ENCODE measurements at regions not wholly inside any gene's neighbourhood (a gene's known extent, or its start where the extent isn't known, plus 50 kb on each side); places are given as distances from the start of the nearest gene placed in this dataset.

DNA sequence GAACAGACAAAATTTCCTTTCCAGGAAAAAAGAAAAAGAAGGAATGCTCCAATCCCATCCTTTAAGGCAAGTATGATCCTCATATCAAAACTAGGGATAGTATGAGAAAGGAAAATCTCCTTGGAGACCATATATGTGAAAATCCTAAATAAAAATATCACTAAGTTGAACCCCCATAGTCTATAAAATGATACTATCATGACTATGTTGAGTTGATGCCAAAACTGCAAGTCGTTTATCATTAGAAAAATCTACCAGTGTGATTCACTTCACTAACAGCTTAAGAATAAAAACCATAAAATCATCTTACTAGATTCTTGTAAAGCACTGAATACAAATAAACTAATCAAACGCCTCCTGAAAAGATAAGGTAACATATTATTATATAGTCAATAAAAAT lies 76.6 kb upstream of the STXBP5 start:
- no peak for TF ChIP-seq POLR2A (IDR thresholded peaks at IDR 0.05)
- TF ChIP-seq, protein P1, sequence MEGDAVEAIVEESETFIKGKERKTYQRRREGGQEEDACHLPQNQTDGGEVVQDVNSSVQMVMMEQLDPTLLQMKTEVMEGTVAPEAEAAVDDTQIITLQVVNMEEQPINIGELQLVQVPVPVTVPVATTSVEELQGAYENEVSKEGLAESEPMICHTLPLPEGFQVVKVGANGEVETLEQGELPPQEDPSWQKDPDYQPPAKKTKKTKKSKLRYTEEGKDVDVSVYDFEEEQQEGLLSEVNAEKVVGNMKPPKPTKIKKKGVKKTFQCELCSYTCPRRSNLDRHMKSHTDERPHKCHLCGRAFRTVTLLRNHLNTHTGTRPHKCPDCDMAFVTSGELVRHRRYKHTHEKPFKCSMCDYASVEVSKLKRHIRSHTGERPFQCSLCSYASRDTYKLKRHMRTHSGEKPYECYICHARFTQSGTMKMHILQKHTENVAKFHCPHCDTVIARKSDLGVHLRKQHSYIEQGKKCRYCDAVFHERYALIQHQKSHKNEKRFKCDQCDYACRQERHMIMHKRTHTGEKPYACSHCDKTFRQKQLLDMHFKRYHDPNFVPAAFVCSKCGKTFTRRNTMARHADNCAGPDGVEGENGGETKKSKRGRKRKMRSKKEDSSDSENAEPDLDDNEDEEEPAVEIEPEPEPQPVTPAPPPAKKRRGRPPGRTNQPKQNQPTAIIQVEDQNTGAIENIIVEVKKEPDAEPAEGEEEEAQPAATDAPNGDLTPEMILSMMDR (IDR thresholded peaks at IDR 0.05), result no peak
